ENCODE measurements at regions not wholly inside any gene's neighbourhood (a gene's known extent, or its start where the extent isn't known, plus 50 kb on each side); places are given as distances from the start of the nearest gene placed in this dataset.

- TF ChIP-seq, protein P1, sequence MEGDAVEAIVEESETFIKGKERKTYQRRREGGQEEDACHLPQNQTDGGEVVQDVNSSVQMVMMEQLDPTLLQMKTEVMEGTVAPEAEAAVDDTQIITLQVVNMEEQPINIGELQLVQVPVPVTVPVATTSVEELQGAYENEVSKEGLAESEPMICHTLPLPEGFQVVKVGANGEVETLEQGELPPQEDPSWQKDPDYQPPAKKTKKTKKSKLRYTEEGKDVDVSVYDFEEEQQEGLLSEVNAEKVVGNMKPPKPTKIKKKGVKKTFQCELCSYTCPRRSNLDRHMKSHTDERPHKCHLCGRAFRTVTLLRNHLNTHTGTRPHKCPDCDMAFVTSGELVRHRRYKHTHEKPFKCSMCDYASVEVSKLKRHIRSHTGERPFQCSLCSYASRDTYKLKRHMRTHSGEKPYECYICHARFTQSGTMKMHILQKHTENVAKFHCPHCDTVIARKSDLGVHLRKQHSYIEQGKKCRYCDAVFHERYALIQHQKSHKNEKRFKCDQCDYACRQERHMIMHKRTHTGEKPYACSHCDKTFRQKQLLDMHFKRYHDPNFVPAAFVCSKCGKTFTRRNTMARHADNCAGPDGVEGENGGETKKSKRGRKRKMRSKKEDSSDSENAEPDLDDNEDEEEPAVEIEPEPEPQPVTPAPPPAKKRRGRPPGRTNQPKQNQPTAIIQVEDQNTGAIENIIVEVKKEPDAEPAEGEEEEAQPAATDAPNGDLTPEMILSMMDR (IDR thresholded peaks at IDR 0.05) = no peak
- no peak for TF ChIP-seq POLR2A (IDR thresholded peaks at IDR 0.05)
Measured at GRCh38 chr2:761384-761783, 84.2 kb upstream of the TMEM18 start.
